NCI-H1694 treated with DMSO at 0.1 percent for 48 hours (cell line): ENCODE measurements at regions not wholly inside any gene's neighbourhood (a gene's known extent, or its start where the extent isn't known, plus 50 kb on each side); places are given as distances from the start of the nearest gene placed in this dataset.

Source experiments
- DNase-seq: peaks from one replicate; lab custom pipeline; 2025; lab: John Stamatoyannopoulos, UW

- no peak for DNase-seq
Measured at GRCh38 chr12:67590149-67590790, 58.3 kb upstream of the DYRK2 start.

DNA sequence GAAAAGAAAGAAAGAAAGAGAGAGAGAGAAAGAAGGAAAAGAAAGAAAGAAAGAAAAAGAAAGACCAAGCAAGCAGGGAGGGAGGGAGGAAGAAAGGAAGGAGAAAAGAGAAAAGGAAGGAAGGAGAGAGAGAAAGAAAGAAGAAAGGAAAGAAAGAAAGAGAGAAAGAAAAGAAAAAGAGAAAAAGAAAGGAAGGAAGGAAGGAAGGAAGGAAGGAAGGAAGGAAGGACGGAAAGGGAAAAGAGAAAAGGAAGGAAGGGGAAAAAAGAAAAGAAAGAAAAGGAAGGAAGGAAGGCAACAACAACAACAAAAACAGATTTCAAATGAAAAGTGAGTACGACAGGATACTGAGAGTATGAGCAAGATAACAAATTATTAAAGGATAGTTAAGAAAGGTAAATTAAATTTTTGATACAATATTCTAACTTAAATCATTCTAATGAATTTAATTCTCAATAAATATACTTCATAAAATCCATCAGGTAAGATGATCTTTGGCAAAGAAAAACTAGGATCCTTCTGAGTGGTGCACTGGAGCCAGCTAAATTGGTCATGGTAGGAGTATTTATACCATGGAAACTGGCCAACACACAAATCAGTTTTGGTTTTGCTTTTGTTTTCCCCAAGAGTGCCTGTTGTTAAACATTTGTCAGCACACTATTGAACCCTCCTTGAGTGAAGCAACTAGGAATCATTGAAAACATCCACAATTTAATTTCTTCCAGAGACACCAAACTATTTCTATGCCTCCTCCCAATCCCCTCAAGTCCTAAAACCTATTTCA, 56.1 kb upstream of the DYRK2 start:
- DNase-seq = no peak

- no peak for DNase-seq
Measured at GRCh38 chr12:67593041-67593440, 55.5 kb upstream of the DYRK2 start.

GRCh38 chr12:67593461-67594330, 54.8 kb upstream of the DYRK2 start:
- DNase-seq = no peak

DNA sequence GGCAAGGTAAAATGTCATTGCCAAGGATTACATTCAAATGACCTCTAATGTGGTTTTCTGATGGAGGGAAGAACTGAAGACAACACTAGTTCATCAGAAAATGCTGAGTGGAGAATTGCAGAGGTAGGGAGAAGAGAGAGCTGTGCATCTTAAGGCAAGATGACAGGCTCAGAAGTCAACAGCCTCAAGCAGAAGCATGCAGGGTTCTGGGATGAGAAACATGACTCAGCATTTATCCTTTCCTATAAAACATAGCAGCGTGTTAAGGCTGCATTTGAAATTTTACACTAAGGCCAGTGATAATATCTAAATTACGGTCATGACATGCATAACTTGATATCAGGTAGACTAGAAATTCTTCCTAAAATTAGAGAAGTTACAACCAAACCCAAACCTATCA, 53.7 kb upstream of the DYRK2 start:
- no peak for DNase-seq

DNA sequence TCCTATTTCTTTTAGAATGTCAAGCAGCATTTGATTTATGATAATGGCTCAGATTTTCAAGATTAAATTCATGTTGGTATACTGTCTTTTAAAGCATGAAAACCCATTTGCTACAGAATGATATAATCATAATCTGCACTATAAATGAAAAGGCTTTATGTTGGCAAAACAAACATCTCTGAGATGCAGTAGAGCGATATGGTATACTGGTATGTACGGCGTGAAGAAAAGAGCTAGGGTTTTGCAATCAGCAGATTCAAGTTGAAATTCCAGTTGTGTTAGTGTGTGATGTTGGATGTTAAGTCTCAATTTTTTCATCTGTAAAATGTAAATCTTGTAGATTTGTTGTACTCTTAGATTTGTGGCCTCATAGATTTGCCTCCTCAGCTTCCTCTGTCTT, 53.2 kb upstream of the DYRK2 start:
- no peak for DNase-seq

- no peak for DNase-seq
Measured at GRCh38 chr12:67598598-67598997, 49.9 kb upstream of the DYRK2 start.
